Esophagus muscularis mucosa (tissue), 4 donors: ENCODE measurements at regions not wholly inside any gene's neighbourhood (a gene's known extent, or its start where the extent isn't known, plus 50 kb on each side); places are given as distances from the start of the nearest gene placed in this dataset.

Experiments
- CTCF ChIP-seq, 3 experiments: fragments of 200-600 bp in 2 of 3; fragments of 450-650 bp in 1 of 3; sonication (generic) in 2 of 3; IDR thresholded peaks; one replicate each; pipeline ENCODE4 v1.5.1; 2017 to 2019; ENCODE audit warnings: antibody characterized with exemption in 3 of 3, mild to moderate bottlenecking in 2 of 3, moderate library complexity in 1 of 3
- EP300 ChIP-seq: sonication (generic); formaldehyde crosslinking; IDR thresholded peaks from one replicate; pipeline ENCODE4 v1.6.1; 2017; ENCODE audit warnings: antibody characterized with exemption
- POLR2A ChIP-seq: fragments of 450-650 bp; IDR thresholded peaks from one replicate; pipeline ENCODE4 v1.6.1; 2017; ENCODE audit warnings: antibody characterized with exemption, moderate library complexity, mild to moderate bottlenecking, low read depth
- POLR2AphosphoS5 ChIP-seq, 2 donors: sonication (generic); formaldehyde crosslinking; IDR thresholded peaks; one replicate each; pipeline ENCODE4 v1.6.1; 2017; ENCODE audit warnings: antibody characterized with exemption in 2 of 2

GRCh38 chr14:95786566-95786965, 72.6 kb upstream of the TCL1A start:
- TF ChIP-seq CTCF (IDR thresholded peaks at IDR 0.05): no peak
- TF ChIP-seq POLR2AphosphoS5 (IDR thresholded peaks at IDR 0.05): no peak
- TF ChIP-seq POLR2A: no peak
- no peak for TF ChIP-seq EP300
